ENCODE measurements at regions not wholly inside any gene's neighbourhood (a gene's known extent, or its start where the extent isn't known, plus 50 kb on each side); places are given as distances from the start of the nearest gene placed in this dataset.

DNA sequence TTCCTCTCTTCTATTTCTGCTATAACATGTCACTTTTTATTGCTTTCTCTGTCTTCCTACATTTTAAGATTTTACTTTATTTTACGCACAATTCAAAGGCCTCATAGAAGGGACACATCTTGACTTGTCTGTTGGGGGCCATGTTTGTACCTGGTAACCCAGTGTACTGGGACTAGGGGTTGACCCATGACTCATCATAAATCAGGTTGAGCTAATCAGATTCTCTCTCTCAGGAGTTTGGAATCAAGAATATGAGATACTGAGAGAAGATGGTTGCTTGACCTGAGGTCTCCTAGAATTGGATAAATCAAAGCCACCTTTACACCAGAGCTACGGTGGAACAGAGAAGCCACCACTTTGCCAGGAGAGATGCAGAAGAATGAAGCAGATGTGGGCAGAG is 153.0 kb downstream of the UXS1 start:
- TF ChIP-seq, protein P1, sequence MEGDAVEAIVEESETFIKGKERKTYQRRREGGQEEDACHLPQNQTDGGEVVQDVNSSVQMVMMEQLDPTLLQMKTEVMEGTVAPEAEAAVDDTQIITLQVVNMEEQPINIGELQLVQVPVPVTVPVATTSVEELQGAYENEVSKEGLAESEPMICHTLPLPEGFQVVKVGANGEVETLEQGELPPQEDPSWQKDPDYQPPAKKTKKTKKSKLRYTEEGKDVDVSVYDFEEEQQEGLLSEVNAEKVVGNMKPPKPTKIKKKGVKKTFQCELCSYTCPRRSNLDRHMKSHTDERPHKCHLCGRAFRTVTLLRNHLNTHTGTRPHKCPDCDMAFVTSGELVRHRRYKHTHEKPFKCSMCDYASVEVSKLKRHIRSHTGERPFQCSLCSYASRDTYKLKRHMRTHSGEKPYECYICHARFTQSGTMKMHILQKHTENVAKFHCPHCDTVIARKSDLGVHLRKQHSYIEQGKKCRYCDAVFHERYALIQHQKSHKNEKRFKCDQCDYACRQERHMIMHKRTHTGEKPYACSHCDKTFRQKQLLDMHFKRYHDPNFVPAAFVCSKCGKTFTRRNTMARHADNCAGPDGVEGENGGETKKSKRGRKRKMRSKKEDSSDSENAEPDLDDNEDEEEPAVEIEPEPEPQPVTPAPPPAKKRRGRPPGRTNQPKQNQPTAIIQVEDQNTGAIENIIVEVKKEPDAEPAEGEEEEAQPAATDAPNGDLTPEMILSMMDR (IDR thresholded peaks at IDR 0.05; ENCODE audit: low read length, missing control alignments), result no peak
- DNase-seq (ENCODE audit: low read depth), result no peak
- no peak overlapping the region for H3K4me3 ChIP-seq (replicated peaks; ENCODE audit: low read depth, low read length)

DNA sequence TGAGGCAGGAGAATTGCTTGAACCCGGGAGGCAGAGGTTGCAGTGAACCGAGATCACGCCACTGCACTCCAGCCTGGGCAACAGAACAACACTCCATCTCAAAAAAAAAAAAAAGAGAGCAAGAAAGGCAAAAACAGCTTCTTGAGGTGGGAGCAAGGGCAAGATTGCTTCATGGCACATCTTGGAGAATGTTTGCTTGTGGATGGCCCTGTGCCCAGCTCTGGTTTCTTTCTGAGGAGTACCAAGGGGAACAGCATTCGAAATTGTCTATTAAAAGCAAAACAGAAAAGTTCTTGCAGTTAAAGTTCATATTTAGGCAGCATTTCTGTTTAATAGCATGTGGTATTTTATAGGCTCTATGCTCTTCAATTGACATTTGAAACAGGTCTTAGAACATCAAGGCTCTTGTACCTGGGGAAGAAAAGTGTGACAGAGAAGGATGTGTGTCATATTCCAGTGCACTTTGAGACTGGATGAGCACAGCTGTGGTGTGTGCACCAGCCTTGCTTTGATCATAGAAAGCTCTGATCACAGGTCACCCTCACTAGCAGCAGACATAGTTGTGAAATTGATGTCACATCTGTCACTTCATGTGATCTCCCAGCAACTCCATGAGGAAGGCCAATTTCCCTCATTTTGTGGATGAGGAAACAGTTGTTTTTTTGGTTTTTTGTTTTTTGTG is 154.3 kb downstream of the UXS1 start:
- DNase-seq (ENCODE audit: low read depth), result no peak
- TF ChIP-seq, protein P1 (IDR thresholded peaks at IDR 0.05; ENCODE audit: low read length, missing control alignments), result no peak
- no peak overlapping the region for H3K4me3 ChIP-seq (replicated peaks; ENCODE audit: low read depth, low read length)

DNA sequence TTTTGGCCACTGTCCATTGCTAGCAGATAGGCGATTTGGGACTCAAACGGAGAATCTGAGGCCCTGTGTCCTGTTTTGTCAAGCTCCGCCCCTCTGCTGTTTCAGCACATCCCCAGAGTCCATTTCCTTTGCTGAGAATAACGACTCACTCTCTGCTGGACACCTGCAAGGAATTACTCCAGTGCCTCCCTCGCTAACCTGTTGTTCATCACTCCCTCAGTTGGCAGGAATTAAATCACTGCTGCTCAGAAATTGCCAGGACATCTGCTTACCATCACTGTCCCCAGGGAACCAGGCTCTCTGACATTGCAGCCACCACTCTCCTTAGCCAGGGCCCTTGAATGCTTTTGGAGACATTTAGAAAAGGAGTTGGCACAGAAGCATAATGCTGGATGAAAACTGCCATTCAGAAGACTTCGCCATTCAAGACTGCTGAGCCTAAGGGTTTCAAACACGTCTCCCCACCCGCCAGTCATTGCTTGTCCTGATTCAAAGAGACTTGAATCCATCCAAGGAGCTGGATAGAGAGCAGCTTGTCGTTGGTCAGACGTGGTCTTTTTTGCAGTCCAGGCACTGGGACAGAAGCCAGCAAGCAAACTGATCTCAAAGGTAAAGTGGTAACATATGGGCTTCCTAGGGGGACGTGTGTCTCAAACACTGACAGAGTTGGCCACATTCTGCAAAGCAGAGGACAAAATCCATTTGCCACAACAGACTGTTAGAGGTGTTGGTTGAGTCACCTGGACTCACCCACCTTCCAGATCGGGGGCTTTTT is 155.3 kb downstream of the UXS1 start:
- TF ChIP-seq, protein P1 (IDR thresholded peaks at IDR 0.05; ENCODE audit: low read length, missing control alignments), result no peak
- no peak for DNase-seq (ENCODE audit: low read depth)

DNA sequence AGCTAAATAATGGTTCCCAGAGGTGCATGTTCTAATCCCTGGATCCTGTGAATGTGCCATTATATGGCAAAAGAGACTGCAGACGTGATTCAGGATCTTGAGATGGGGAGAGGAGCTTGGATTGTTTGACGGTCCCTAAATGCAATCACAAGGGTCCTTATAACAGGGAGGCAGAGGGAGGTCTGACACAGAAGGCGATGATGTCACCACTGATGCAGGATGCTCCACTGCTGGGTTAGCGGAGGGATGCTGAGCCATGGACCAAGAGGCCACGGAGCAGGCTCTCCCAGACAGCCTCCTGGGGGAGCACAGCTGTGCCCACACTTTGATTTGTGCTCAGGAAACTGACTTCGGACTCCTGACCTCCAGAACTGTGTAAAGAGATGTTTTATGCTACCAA is 156.2 kb downstream of the UXS1 start:
- H3K4me3 ChIP-seq (replicated peaks; ENCODE audit: low read depth, low read length), result no peak overlapping the region
- TF ChIP-seq, protein P1 (IDR thresholded peaks at IDR 0.05; ENCODE audit: low read length, missing control alignments), result no peak

More for the DNA sequence above, 155.3 kb downstream of the UXS1 start:
- no peak overlapping the region for H3K4me3 ChIP-seq (replicated peaks; ENCODE audit: low read depth, low read length)

DNA sequence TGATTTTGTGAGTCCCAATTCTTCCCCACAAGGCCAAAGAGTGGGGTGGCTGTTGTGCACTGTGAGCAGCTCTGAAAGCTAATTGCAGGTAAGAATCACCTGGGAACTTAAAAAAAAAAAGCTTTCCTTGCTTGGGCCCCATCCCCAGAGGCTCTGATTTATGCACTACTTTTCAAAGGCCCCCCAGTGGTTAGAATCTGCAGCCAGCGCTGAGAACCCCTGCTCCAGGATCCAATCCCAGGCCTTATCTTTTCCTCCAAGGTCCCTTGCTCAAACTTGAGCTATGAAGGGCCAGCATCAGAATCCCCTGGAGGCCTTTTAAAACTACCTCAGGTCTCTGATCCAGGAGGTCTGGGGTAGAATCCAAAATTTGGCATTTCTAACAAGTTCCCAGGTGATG is 156.8 kb downstream of the UXS1 start:
- TF ChIP-seq, protein P1 (IDR thresholded peaks at IDR 0.05; ENCODE audit: low read length, missing control alignments), result no peak
- H3K4me3 ChIP-seq (replicated peaks; ENCODE audit: low read depth, low read length), result no peak overlapping the region
- no peak for DNase-seq (ENCODE audit: low read depth)

More for the DNA sequence above, 156.2 kb downstream of the UXS1 start:
- DNase-seq (ENCODE audit: low read depth), result no peak

DNA sequence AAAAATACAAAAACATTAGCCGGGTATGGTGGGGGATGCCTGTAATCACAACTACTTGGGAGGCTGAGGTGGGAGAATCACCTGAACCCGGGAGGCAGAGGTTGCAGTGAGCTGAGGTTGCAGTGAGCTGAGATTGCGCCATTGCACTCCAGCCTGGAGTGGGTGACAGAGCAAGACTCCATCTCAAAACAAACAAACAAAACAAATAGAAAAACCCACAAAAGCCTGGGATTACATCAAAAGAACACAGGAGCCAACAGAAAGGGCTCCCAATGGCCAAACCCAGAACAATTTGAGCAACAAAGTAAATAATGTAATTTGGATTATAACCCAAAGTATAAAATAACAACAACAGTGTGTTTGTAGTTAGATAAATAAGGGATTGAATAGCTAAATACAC is 159.8 kb downstream of the UXS1 start:
- DNase-seq (ENCODE audit: low read depth), result no peak
- TF ChIP-seq, protein P1 (IDR thresholded peaks at IDR 0.05; ENCODE audit: low read length, missing control alignments), result no peak
- no peak overlapping the region for H3K4me3 ChIP-seq (replicated peaks; ENCODE audit: low read depth, low read length)
